Body of pancreas (tissue), 4 donors: ENCODE measurements at regions not wholly inside any gene's neighbourhood (a gene's known extent, or its start where the extent isn't known, plus 50 kb on each side); places are given as distances from the start of the nearest gene placed in this dataset.

Experiments
- ATAC-seq: fragments of 150-250 bp; one replicate; pipeline ENCODE4 v1.9.1; 2016
- DNase-seq, 4 donors: peaks; one replicate each; pipeline ENCODE4 v3.0.0-alpha.2; 2019
- H3K27ac ChIP-seq, 4 donors: fragments of 200-600 bp; sonication (generic); 1 replicate in 3 of 4; 2 replicates in 1 of 4; pipeline versions ENCODE4 v1.5.1 to v1.6.1; 2016 to 2019; ENCODE audit warnings: mild to moderate bottlenecking in 1 of 4, mixed read lengths in 1 of 4, moderate library complexity in 1 of 4
- H3K27me3 ChIP-seq, 2 donors: fragments of 200-600 bp; sonication (generic); one replicate each; pipeline ENCODE4 v1.6.0; 2016; ENCODE audit warnings: mild to moderate bottlenecking in 1 of 2
- H3K36me3 ChIP-seq, 2 donors: fragments of 200-600 bp; sonication (generic); replicated peaks in 1 of 2; 2 replicates each; pipeline ENCODE4 v1.5.1; 2016; ENCODE audit warnings: low read depth in 2 of 2; ENCODE audit not compliant: insufficient read depth in 1 of 2
- H3K4me1 ChIP-seq: fragments of 200-600 bp; sonication (generic); one replicate; pipeline ENCODE4 v1.6.0; 2016
- H3K4me3 ChIP-seq, 2 donors: fragments of 200-600 bp; sonication (generic); 1 replicate in 1 of 2; 2 replicates in 1 of 2; pipeline ENCODE4 v1.5.1; 2016 to 2019
- H3K9me3 ChIP-seq, 3 donors: fragments of 200-600 bp; sonication (generic); 1 replicate in 2 of 3; 2 replicates in 1 of 3; pipeline ENCODE4 v1.5.1; 2016
- CTCF ChIP-seq, 7 experiments: fragments of 450-650 bp in 4 of 7; fragments of 200-600 bp in 3 of 7; sonication (generic) in 3 of 7; IDR thresholded peaks; one replicate each; pipeline ENCODE4 v1.5.1; 2016 to 2019; ENCODE audit warnings: antibody characterized with exemption in 7 of 7
- POLR2A ChIP-seq, 3 donors: fragments of 450-650 bp; IDR thresholded peaks; one replicate each; pipeline ENCODE4 v1.6.1; 2016; ENCODE audit warnings: antibody characterized with exemption in 3 of 3, mild to moderate bottlenecking in 2 of 3
- WGBS, 2 donors: methylation state at CpG; one replicate each; pipeline ENCODE4 v1.1.5; 2017; 5-methylcytosine and 5-hydroxymethylcytosine counted together
- intact Hi-C: fragments of 100-400 bp; cut with DNase I; formaldehyde crosslinking; loops from one replicate; pipeline ENCODE4 v1.15.1; 2023

- no peaks in the 10 kb centered on the region for H3K9me3 ChIP-seq
- no peak overlapping the region for H3K4me3 ChIP-seq
- H3K27me3 ChIP-seq, result no peaks in the 10 kb centered on the region
- H3K4me1 ChIP-seq, result no peaks in the 10 kb centered on the region
- TF ChIP-seq POLR2A (IDR thresholded peaks at IDR 0.05) (no peak), CTCF (IDR thresholded peaks at IDR 0.05) (no peak)
- 63 to 69% methylated on average over 8 to 9 of the region's 9 CpGs for WGBS, 2 donors
- ATAC-seq, result no peak
- intact Hi-C loops, result loop anchor here (10.0 kb wide), 1 partner anchor 753 kb away; no protein-coding TSS in a partner anchor
- no peak for DNase-seq
- H3K27ac ChIP-seq, result no peak overlapping the region
- no peaks in the 10 kb centered on the region for H3K36me3 ChIP-seq
These were observed 321.0 kb downstream of the RPS6KC1 start for GRCh38 chr1:213371847-213372619.

DNA sequence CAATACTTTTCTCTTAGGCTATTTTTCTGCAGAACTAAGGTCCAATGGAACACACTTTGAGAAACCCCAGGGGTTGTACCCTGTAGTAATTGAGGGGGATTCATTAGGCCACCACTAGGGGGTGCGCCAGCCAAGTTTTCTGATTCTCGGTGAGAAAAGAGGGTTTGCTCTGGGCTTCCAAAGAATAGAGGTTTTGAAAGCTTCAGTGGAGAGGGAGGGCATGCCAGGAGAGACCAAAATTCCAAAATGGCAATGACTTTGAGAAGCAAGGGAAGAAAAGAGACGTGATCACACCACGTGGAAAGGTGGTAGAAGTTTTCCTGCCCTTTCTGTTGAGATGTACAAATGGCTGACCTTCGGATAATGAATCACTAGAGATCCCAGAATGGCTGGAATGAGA lies 323.3 kb downstream of the RPS6KC1 start:
- peak; percentile 67 for ATAC-seq
- no peaks in the 10 kb centered on the region for H3K9me3 ChIP-seq
- DNase-seq, result peak; percentile 60 to 74 (median 66)
- TF ChIP-seq CTCF (IDR thresholded peaks at IDR 0.05) (peak; percentile 72 to 92 (median 79)), POLR2A (IDR thresholded peaks at IDR 0.05) (no peak)
- intact Hi-C loops, result loop anchor here (10.0 kb wide), 1 partner anchor 750 kb away; no protein-coding TSS in a partner anchor
- 21 to 25% methylated on average over 5 of the region's 5 CpGs for WGBS, 2 donors
- H3K27me3 ChIP-seq, result no peaks in the 10 kb centered on the region
- no peak overlapping the region for H3K27ac ChIP-seq
- no peak overlapping the region for H3K4me3 ChIP-seq
- H3K36me3 ChIP-seq, result no peaks in the 10 kb centered on the region
- peaks cover 8% of the 10 kb centered on the region for H3K4me1 ChIP-seq

- H3K27me3 ChIP-seq, result no peaks in the 10 kb centered on the region
- peaks cover 8% of the 10 kb centered on the region for H3K4me1 ChIP-seq
- intact Hi-C loops, result loop anchor here (10.0 kb wide), 1 partner anchor 750 kb away; no protein-coding TSS in a partner anchor
- H3K36me3 ChIP-seq, result no peaks in the 10 kb centered on the region
- no peak overlapping the region for H3K4me3 ChIP-seq
- ATAC-seq, result no peak
- no peak for DNase-seq
- TF ChIP-seq CTCF (IDR thresholded peaks at IDR 0.05) (no peak), POLR2A (IDR thresholded peaks at IDR 0.05) (no peak)
- H3K27ac ChIP-seq, result no peak overlapping the region
- no peaks in the 10 kb centered on the region for H3K9me3 ChIP-seq
- 84% methylated on average over 4 of the region's 4 CpGs for WGBS, 2 donors
These were observed 324.0 kb downstream of the RPS6KC1 start for GRCh38 chr1:213375002-213375401.

DNA sequence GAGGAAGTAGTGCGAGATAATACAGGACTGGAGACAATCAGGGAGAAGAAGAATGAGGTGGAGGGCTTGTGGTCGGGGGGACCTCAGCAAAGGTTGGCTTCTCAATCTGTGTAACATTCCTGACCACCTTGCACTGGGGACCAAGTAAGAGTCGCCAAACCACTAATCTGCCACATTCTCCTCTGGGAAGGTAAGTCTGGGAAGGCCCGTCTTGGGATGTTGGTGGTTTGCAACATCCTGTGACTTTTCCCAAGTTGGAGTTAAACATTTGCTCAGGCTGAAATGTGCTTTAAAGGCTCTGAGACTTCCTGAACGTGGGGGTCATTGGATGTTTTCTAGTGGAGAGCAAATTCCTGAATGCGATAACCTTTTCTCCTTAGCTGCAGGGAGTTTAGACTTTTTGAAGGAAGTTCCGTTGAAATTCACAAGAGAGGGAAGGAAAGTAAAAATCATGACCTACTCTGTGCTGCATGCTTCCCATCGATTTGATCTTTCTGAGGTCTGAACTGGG lies 325.9 kb downstream of the RPS6KC1 start:
- intact Hi-C loops, result loop anchor here (10.0 kb wide), 1 partner anchor 748 kb away; no protein-coding TSS in a partner anchor
- WGBS, 2 donors, result 36 to 49% methylated on average over 8 of the region's 8 CpGs
- H3K4me3 ChIP-seq, result no peak overlapping the region
- ATAC-seq (peak; percentile 67), DNase-seq (no peak)
- no peaks in the 10 kb centered on the region for H3K36me3 ChIP-seq
- H3K27ac ChIP-seq, result peak overlapping the region; percentile 11 to 69 (median 38)
- no peaks in the 10 kb centered on the region for H3K27me3 ChIP-seq
- H3K9me3 ChIP-seq, result no peaks in the 10 kb centered on the region
- TF ChIP-seq POLR2A (IDR thresholded peaks at IDR 0.05) (no peak), CTCF (IDR thresholded peaks at IDR 0.05) (no peak)
- peaks cover 16% of the 10 kb centered on the region for H3K4me1 ChIP-seq
